ENCODE measurements at regions not wholly inside any gene's neighbourhood (a gene's known extent, or its start where the extent isn't known, plus 50 kb on each side); places are given as distances from the start of the nearest gene placed in this dataset.

- Histone ChIP-seq H3K36me3 (ENCODE audit: control insufficient read depth in 4 of 4, insufficient read depth in 4 of 4, low read length in 4 of 4) (no peaks in the 10 kb centered on the region), H3K27ac (ENCODE audit: low read depth in 1 of 2, low read length in 1 of 2) (no peak overlapping the region), H3K9me3 (ENCODE audit: control insufficient read depth in 4 of 4, insufficient read depth in 3 of 4, low read length in 3 of 4) (no peaks in the 10 kb centered on the region), H3K9ac (ENCODE audit: insufficient read depth in 1 of 2, low read length in 2 of 2) (no peak overlapping the region), H3K4me1 (ENCODE audit: control insufficient read depth in 5 of 5, insufficient read depth in 5 of 5, low read length in 5 of 5) (no peaks in the 10 kb centered on the region), H3K27me3 (ENCODE audit: control insufficient read depth in 3 of 3, insufficient read depth in 3 of 3, low read length in 2 of 3) (no peaks in the 10 kb centered on the region), H3K4me3 (no peak overlapping the region)
- TF ChIP-seq, protein P1, sequence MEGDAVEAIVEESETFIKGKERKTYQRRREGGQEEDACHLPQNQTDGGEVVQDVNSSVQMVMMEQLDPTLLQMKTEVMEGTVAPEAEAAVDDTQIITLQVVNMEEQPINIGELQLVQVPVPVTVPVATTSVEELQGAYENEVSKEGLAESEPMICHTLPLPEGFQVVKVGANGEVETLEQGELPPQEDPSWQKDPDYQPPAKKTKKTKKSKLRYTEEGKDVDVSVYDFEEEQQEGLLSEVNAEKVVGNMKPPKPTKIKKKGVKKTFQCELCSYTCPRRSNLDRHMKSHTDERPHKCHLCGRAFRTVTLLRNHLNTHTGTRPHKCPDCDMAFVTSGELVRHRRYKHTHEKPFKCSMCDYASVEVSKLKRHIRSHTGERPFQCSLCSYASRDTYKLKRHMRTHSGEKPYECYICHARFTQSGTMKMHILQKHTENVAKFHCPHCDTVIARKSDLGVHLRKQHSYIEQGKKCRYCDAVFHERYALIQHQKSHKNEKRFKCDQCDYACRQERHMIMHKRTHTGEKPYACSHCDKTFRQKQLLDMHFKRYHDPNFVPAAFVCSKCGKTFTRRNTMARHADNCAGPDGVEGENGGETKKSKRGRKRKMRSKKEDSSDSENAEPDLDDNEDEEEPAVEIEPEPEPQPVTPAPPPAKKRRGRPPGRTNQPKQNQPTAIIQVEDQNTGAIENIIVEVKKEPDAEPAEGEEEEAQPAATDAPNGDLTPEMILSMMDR (IDR thresholded peaks at IDR 0.05; ENCODE audit: control extremely low read depth, extremely low read depth), result no peak
- 67 to 88% methylated on average over 1 of the region's 1 CpG for WGBS, 2 donors
- DNase-seq, result no peak
- no peak for ATAC-seq (ENCODE audit: insufficient read depth, low FRiP score)
These were observed 102.4 kb upstream of the ST6GAL2 start for GRCh38 chr2:106988361-106988760.

GRCh38 chr2:106990297-106990696 is 104.3 kb upstream of the ST6GAL2 start:
- no peaks in the 10 kb centered on the region for H3K27me3 ChIP-seq (ENCODE audit: control insufficient read depth in 3 of 3, insufficient read depth in 3 of 3, low read length in 2 of 3)
- TF ChIP-seq, protein P1 (IDR thresholded peaks at IDR 0.05; ENCODE audit: control extremely low read depth, extremely low read depth), result no peak
- H3K9ac ChIP-seq (ENCODE audit: insufficient read depth in 1 of 2, low read length in 2 of 2), result no peak overlapping the region
- no peak for ATAC-seq (ENCODE audit: insufficient read depth, low FRiP score)
- no peaks in the 10 kb centered on the region for H3K36me3 ChIP-seq (ENCODE audit: control insufficient read depth in 4 of 4, insufficient read depth in 4 of 4, low read length in 4 of 4)
- no peaks in the 10 kb centered on the region for H3K4me1 ChIP-seq (ENCODE audit: control insufficient read depth in 5 of 5, insufficient read depth in 5 of 5, low read length in 5 of 5)
- H3K9me3 ChIP-seq (ENCODE audit: control insufficient read depth in 4 of 4, insufficient read depth in 3 of 4, low read length in 3 of 4), result no peaks in the 10 kb centered on the region
- no peak overlapping the region for H3K27ac ChIP-seq (ENCODE audit: low read depth in 1 of 2, low read length in 1 of 2)
- 59 to 62% methylated on average over 3 of the region's 3 CpGs for WGBS, 2 donors
- no peak overlapping the region for H3K4me3 ChIP-seq
- no peak for DNase-seq

DNA sequence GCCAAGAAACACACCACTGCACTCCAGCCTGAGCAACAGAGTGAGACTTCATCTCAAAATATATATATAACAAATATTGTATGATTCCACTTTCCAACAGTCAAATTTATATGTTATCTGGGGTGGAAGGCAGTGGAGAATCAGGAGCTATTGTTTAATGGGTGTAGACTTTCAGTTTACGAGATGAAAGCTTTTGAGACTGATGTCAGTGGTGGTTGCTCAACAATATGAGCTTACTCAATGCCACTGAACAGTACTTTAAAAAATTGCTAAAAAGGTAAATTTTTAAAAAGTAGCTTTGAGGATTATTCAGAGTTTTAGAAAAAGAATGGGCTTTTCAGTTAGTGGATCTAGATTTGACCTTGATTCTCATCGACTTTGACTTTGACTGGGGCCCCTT is 105.9 kb upstream of the ST6GAL2 start:
- no peak overlapping the region for H3K4me3 ChIP-seq
- 89 to 92% methylated on average over 2 of the region's 2 CpGs for WGBS, 2 donors
- ATAC-seq (ENCODE audit: insufficient read depth, low FRiP score) (no peak), DNase-seq (no peak)
- no peak overlapping the region for H3K9ac ChIP-seq (ENCODE audit: insufficient read depth in 1 of 2, low read length in 2 of 2)
- H3K27me3 ChIP-seq (ENCODE audit: control insufficient read depth in 3 of 3, insufficient read depth in 3 of 3, low read length in 2 of 3), result no peaks in the 10 kb centered on the region
- H3K9me3 ChIP-seq (ENCODE audit: control insufficient read depth in 4 of 4, insufficient read depth in 3 of 4, low read length in 3 of 4), result no peaks in the 10 kb centered on the region
- TF ChIP-seq, protein P1 (IDR thresholded peaks at IDR 0.05; ENCODE audit: control extremely low read depth, extremely low read depth), result no peak
- H3K4me1 ChIP-seq (ENCODE audit: control insufficient read depth in 5 of 5, insufficient read depth in 5 of 5, low read length in 5 of 5), result no peaks in the 10 kb centered on the region
- H3K36me3 ChIP-seq (ENCODE audit: control insufficient read depth in 4 of 4, insufficient read depth in 4 of 4, low read length in 4 of 4), result no peaks in the 10 kb centered on the region
- no peak overlapping the region for H3K27ac ChIP-seq (ENCODE audit: low read depth in 1 of 2, low read length in 1 of 2)

DNA sequence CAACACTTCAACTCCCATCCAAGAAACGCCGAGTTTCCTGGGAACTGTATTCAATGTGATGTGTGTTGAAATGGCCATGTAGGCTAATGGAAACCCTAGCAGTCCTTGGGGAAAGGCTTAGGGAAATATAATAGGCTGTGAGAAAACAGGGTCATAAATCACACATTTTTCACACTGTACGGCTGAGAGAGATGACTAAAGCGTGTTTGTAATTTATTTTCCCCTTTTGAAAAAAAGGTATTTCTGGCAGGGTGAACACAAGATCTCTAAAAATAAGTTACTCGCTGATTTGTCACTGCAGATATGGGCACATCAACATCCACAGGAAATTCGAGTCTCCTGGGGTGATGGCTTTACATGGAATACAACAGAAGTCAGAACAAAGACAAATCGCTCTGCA is 109.6 kb upstream of the ST6GAL2 start:
- WGBS, 2 donors, result 43 to 48% methylated on average over 7 of the region's 7 CpGs
- Histone ChIP-seq H3K36me3 (ENCODE audit: control insufficient read depth in 4 of 4, insufficient read depth in 4 of 4, low read length in 4 of 4) (no peaks in the 10 kb centered on the region), H3K9me3 (ENCODE audit: control insufficient read depth in 4 of 4, insufficient read depth in 3 of 4, low read length in 3 of 4) (no peaks in the 10 kb centered on the region), H3K27me3 (ENCODE audit: control insufficient read depth in 3 of 3, insufficient read depth in 3 of 3, low read length in 2 of 3) (no peaks in the 10 kb centered on the region), H3K4me1 (ENCODE audit: control insufficient read depth in 5 of 5, insufficient read depth in 5 of 5, low read length in 5 of 5) (no peaks in the 10 kb centered on the region), H3K9ac (ENCODE audit: insufficient read depth in 1 of 2, low read length in 2 of 2) (no peak overlapping the region), H3K27ac (ENCODE audit: low read depth in 1 of 2, low read length in 1 of 2) (no peak overlapping the region), H3K4me3 (no peak overlapping the region)
- DNase-seq (peak in 1 of 3 donors; percentile 6), ATAC-seq (ENCODE audit: insufficient read depth, low FRiP score) (no peak)
- TF ChIP-seq, protein P1 (IDR thresholded peaks at IDR 0.05; ENCODE audit: control extremely low read depth, extremely low read depth), result no peak
